ENCODE measurements at regions not wholly inside any gene's neighbourhood (a gene's known extent, or its start where the extent isn't known, plus 50 kb on each side); places are given as distances from the start of the nearest gene placed in this dataset.
A peak's percentile ranks its signal among the peaks of the same experiment; 100 is the strongest.
"Not testable (repeated sequence)": the region's sequence is repeated elsewhere in the genome, so short reads cannot be mapped to it uniquely, and the experiment has no call there.

- no peak overlapping the region for H3K27ac ChIP-seq
- intact Hi-C loops (cut with DNase I): no loop called here
- H3K36me3 ChIP-seq: no peaks in the 10 kb centered on the region
- no peaks in the 10 kb centered on the region for H3K4me1 ChIP-seq
- TF ChIP-seq CTCF (IDR thresholded peaks at IDR 0.05): no peak
- peaks cover 0 to 21% of the 10 kb centered on the region in 2 donors for H3K27me3 ChIP-seq
- peaks cover 0 to 18% of the 10 kb centered on the region in 2 donors for H3K9me3 ChIP-seq
- ATAC-seq: no peak
- no peak overlapping the region for H3K4me3 ChIP-seq
- DNase-seq: peak in 1 of 4 donors; percentile 17
Measured at GRCh38 chr11:134498326-134499139, 86.5 kb upstream of the B3GAT1 start.

GRCh38 chr11:134497586-134497985 lies 85.5 kb upstream of the B3GAT1 start:
- DNase-seq (peak in 1 of 4 donors; percentile 20), ATAC-seq (no peak)
- no peak overlapping the region for H3K4me3 ChIP-seq
- H3K9me3 ChIP-seq: peaks cover 0 to 21% of the 10 kb centered on the region in 2 donors
- no peak for TF ChIP-seq CTCF (IDR thresholded peaks at IDR 0.05)
- intact Hi-C loops (cut with DNase I): no loop called here
- peaks cover 0 to 12% of the 10 kb centered on the region in 2 donors for H3K27me3 ChIP-seq
- no peaks in the 10 kb centered on the region for H3K36me3 ChIP-seq
- H3K27ac ChIP-seq: no peak overlapping the region
- no peaks in the 10 kb centered on the region for H3K4me1 ChIP-seq

DNA sequence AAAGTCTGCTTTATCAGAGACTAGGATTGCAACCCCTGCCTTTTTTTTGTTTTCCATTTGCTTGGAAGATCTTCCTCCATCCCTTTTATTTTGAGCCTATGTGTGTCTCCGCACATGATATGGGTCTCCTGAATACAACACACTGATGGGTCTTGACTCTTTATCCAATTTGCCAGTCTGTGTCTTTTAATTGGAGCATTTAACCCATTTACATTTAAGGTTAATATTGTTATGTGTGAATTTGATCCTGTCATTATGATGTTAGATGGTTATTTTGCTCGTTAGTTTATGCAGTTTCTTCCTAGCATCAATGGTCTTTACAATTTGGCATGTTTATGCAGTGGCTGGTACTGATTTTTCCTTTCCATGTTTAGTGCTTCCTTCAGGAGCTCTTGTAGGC lies 84.0 kb upstream of the B3GAT1 start:
- H3K4me1 ChIP-seq; H3K27ac ChIP-seq; H3K4me3 ChIP-seq; H3K36me3 ChIP-seq; ATAC-seq; DNase-seq; intact Hi-C loops (cut with DNase I); H3K27me3 ChIP-seq: not testable (repeated sequence)
- peaks cover 0 to 22% of the 10 kb centered on the region in 2 donors for H3K9me3 ChIP-seq

DNA sequence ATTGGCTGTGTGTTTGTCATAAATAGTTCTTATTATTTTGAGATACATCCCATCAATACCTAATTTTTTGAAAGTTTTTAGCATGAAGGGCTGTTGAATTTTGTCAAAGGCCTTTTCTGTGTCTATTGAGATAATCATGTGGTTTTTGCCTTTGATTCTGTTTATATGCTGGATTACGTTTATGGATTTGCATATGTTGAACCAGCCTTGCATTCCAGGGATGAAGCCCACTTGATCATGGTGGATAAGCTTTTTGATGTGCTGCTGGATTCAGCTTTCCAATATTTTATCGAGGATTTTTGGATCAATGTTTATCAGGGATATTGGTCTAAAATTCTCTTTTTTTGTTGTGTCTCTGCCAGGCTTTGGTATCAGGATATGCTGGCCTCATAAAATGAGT lies 82.4 kb upstream of the B3GAT1 start:
- H3K27ac ChIP-seq; ATAC-seq; H3K4me1 ChIP-seq; H3K4me3 ChIP-seq; H3K36me3 ChIP-seq; H3K27me3 ChIP-seq; DNase-seq; intact Hi-C loops (cut with DNase I): not testable (repeated sequence)
- peaks cover 0 to 22% of the 10 kb centered on the region in 2 donors for H3K9me3 ChIP-seq

DNA sequence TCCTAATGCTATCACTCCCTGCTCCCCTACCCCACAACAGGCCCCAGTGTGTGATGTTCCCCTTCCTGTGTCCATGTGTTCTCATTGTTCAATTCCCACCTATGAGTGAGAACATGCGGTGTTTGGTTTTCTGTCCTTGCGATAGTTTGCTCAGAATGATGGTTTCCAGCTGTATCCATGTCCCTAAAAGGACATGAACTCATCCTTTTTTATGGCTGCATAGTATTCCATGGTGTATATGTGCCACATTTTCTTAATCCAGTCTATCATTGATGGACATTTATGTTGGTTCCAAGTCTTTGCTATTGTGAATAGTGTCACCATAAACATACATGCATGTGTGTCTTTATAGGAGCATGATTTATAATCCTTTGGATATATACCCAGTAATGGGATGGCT lies 80.4 kb upstream of the B3GAT1 start:
- H3K36me3 ChIP-seq; DNase-seq; H3K27ac ChIP-seq; intact Hi-C loops (cut with DNase I); H3K4me3 ChIP-seq; ATAC-seq; H3K27me3 ChIP-seq; H3K4me1 ChIP-seq: not testable (repeated sequence)
- H3K9me3 ChIP-seq: peaks cover 0 to 22% of the 10 kb centered on the region in 2 donors

DNA sequence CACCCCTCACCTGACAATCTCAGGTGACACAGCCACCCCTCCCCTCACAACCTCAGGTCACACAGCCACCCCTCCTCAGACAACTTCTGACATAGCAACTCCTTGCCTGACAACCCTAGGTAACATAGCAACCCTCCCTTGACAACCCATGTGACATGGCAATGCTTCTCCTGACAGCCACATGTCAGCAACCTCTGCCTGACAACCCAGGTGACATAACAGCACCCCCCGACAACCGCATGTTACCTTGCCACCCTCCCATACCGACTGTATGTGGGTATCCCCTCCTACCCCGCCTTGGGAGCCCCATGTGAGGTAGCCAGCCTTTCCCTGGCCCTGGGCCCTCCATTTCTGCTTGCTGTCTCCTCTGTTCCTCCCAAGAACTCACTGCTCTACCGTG lies 77.7 kb upstream of the B3GAT1 start:
- no peaks in the 10 kb centered on the region for H3K4me1 ChIP-seq
- no peak for ATAC-seq

More for the DNA sequence above, 77.7 kb upstream of the B3GAT1 start:
- no peaks in the 10 kb centered on the region for H3K27me3 ChIP-seq
- DNase-seq: no peak
- H3K4me3 ChIP-seq: no peak overlapping the region
- H3K27ac ChIP-seq: no peak overlapping the region
- H3K9me3 ChIP-seq: peaks cover 0 to 10% of the 10 kb centered on the region in 2 donors
- intact Hi-C loops (cut with DNase I): no loop called here
- H3K36me3 ChIP-seq: no peaks in the 10 kb centered on the region
- TF ChIP-seq CTCF (IDR thresholded peaks at IDR 0.05): no peak

Data from left lung (tissue), 4 donors.